ENCODE measurements at regions not wholly inside any gene's neighbourhood (a gene's known extent, or its start where the extent isn't known, plus 50 kb on each side); places are given as distances from the start of the nearest gene placed in this dataset.

GRCh38 chr2:147368306-147368705 lies 476.5 kb upstream of the ACVR2A start:
- no peak for TF ChIP-seq CTCF (IDR thresholded peaks at IDR 0.05)
- no peak for TF ChIP-seq POLR2A (IDR thresholded peaks at IDR 0.05)
